ENCODE measurements at regions not wholly inside any gene's neighbourhood (a gene's known extent, or its start where the extent isn't known, plus 50 kb on each side); places are given as distances from the start of the nearest gene placed in this dataset.
A peak's percentile ranks its signal among the peaks of the same experiment; 100 is the strongest.

GRCh38 chr7:46237466-46237865 lies 316.4 kb upstream of the IGFBP3 start:
- no peak for DNase-seq (ENCODE audit: low read depth)

- DNase-seq (ENCODE audit: low read depth): no peak
These were observed 312.7 kb upstream of the IGFBP3 start for GRCh38 chr7:46233585-46234329.

GRCh38 chr7:46230990-46231305 lies 309.9 kb upstream of the IGFBP3 start:
- no peak for DNase-seq (ENCODE audit: low read depth)

- no peak for DNase-seq (ENCODE audit: low read depth)
These were observed 309.4 kb upstream of the IGFBP3 start for GRCh38 chr7:46230298-46230989.

- peak; percentile 95 for DNase-seq (ENCODE audit: low read depth)
These were observed 308.3 kb upstream of the IGFBP3 start for GRCh38 chr7:46229409-46229808.

- DNase-seq (ENCODE audit: low read depth): peak; percentile 19
These were observed 305.8 kb upstream of the IGFBP3 start for GRCh38 chr7:46226860-46227259.

- DNase-seq (ENCODE audit: low read depth): no peak
These were observed 303.3 kb upstream of the IGFBP3 start for GRCh38 chr7:46224363-46224762.

GRCh38 chr7:46220066-46220630 lies 299.1 kb upstream of the IGFBP3 start:
- DNase-seq (ENCODE audit: low read depth): peak; percentile 81

GRCh38 chr7:46218461-46219200 lies 297.6 kb upstream of the IGFBP3 start:
- DNase-seq (ENCODE audit: low read depth): no peak

GRCh38 chr7:46215987-46216567 lies 295.0 kb upstream of the IGFBP3 start:
- DNase-seq (ENCODE audit: low read depth): no peak

- DNase-seq (ENCODE audit: low read depth): no peak
These were observed 293.5 kb upstream of the IGFBP3 start for GRCh38 chr7:46214526-46214925.

GRCh38 chr7:46213154-46213537 lies 292.1 kb upstream of the IGFBP3 start:
- no peak for DNase-seq (ENCODE audit: low read depth)

GRCh38 chr7:46212425-46213153 lies 291.5 kb upstream of the IGFBP3 start:
- DNase-seq (ENCODE audit: low read depth): no peak

GRCh38 chr7:46210467-46210866 lies 289.4 kb upstream of the IGFBP3 start:
- DNase-seq (ENCODE audit: low read depth): peak; percentile 48

GRCh38 chr7:46209611-46210388 lies 288.7 kb upstream of the IGFBP3 start:
- DNase-seq (ENCODE audit: low read depth): no peak

- peak; percentile 17 for DNase-seq (ENCODE audit: low read depth)
These were observed 287.8 kb upstream of the IGFBP3 start for GRCh38 chr7:46208635-46209525.

- DNase-seq (ENCODE audit: low read depth): no peak
These were observed 287.0 kb upstream of the IGFBP3 start for GRCh38 chr7:46207931-46208634.

- DNase-seq (ENCODE audit: low read depth): no peak
These were observed 285.5 kb upstream of the IGFBP3 start for GRCh38 chr7:46206476-46207060.

GRCh38 chr7:46205478-46205877 lies 284.4 kb upstream of the IGFBP3 start:
- DNase-seq (ENCODE audit: low read depth): no peak
